OCI-LY1 (cell line): ENCODE measurements at regions not wholly inside any gene's neighbourhood (a gene's known extent, or its start where the extent isn't known, plus 50 kb on each side); places are given as distances from the start of the nearest gene placed in this dataset.

Experiments used
- H2AFZ ChIP-seq: fragments of 200-600 bp; sonication (generic), shearing (Covaris generic); 2 replicates; pipeline ENCODE4 v1.6.0; 2014; ENCODE audit warnings: antibody characterized with exemption, mild to moderate bottlenecking, low read length
- H3F3A ChIP-seq: fragments of 200-600 bp; sonication (generic), shearing (Covaris generic); 2 replicates; pipeline ENCODE4 v1.6.0; 2014; ENCODE audit warnings: mild to moderate bottlenecking, antibody characterized with exemption, low read length, moderate library complexity; ENCODE audit not compliant: insufficient read depth
- H3K27ac ChIP-seq: fragments of 200-600 bp; sonication (generic); 2 replicates; pipeline ENCODE4 v1.5.1; 2014; ENCODE audit warnings: low read length, mixed run types, mild to moderate bottlenecking, low read depth; ENCODE audit not compliant: poor library complexity, severe bottlenecking
- H3K27me3 ChIP-seq: fragments of 200-600 bp; sonication (generic); 2 replicates; pipeline ENCODE4 v1.6.0; 2014; ENCODE audit warnings: antibody characterized with exemption, mild to moderate bottlenecking, low read length, moderate library complexity; ENCODE audit not compliant: insufficient read depth
- H3K36me3 ChIP-seq: fragments of 200-600 bp; sonication (generic); 2 replicates; pipeline ENCODE4 v1.6.1; 2014; ENCODE audit warnings: mild to moderate bottlenecking, antibody characterized with exemption, low read length, moderate library complexity, mixed read lengths; ENCODE audit not compliant: insufficient read depth
- H3K4me1 ChIP-seq: fragments of 200-600 bp; sonication (generic); 2 replicates; pipeline ENCODE4 v1.5.1; 2014; ENCODE audit warnings: mild to moderate bottlenecking, low read length, moderate library complexity; ENCODE audit not compliant: insufficient read depth, severe bottlenecking
- H3K4me2 ChIP-seq: fragments of 200-600 bp; sonication (generic), shearing (Covaris generic); 2 replicates; pipeline ENCODE4 v1.6.1; 2014; ENCODE audit warnings: low read length
- H3K4me3 ChIP-seq: fragments of 200-600 bp; sonication (generic); 2 replicates; pipeline ENCODE4 v1.5.1; 2014; ENCODE audit warnings: low read length, low read depth, mild to moderate bottlenecking, mixed read lengths; ENCODE audit not compliant: poor library complexity, severe bottlenecking
- H3K79me2 ChIP-seq: fragments of 200-600 bp; shearing (Covaris generic); 2 replicates; pipeline ENCODE4 v1.6.1; 2016; ENCODE audit warnings: mixed run types, low read length, mixed read lengths; ENCODE audit not compliant: insufficient read depth
- H3K9ac ChIP-seq: fragments of 200-600 bp; sonication (generic), shearing (Covaris generic); 2 replicates; pipeline ENCODE4 v1.6.1; 2014; ENCODE audit warnings: mild to moderate bottlenecking, low read length, mixed read lengths
- H3K9me2 ChIP-seq: fragments of 200-600 bp; sonication (generic), shearing (Covaris generic); 2 replicates; pipeline ENCODE4 v1.6.1; 2014; ENCODE audit warnings: low read depth, mild to moderate bottlenecking, low read length, mixed read lengths
- H3K9me3 ChIP-seq: fragments of 200-600 bp; shearing (Covaris generic); 2 replicates; pipeline ENCODE4 v1.6.1; 2014; ENCODE audit warnings: low read length, mixed read lengths
- H4K20me1 ChIP-seq: fragments of 200-600 bp; sonication (generic), shearing (Covaris generic); 2 replicates; pipeline ENCODE4 v1.6.0; 2016; ENCODE audit warnings: mild to moderate bottlenecking, low read length; ENCODE audit not compliant: insufficient read depth
- CTCF ChIP-seq: fragments of 200-600 bp; sonication (generic), shearing (Covaris generic); IDR thresholded peaks from 2 replicates; pipeline ENCODE4 v1.5.1; 2017; ENCODE audit warnings: mild to moderate bottlenecking, antibody characterized with exemption, low read length, moderate library complexity, mixed read lengths
- EZH2 ChIP-seq: fragments of 200-600 bp; sonication (generic), shearing (Covaris generic); IDR thresholded peaks from 2 replicates; pipeline ENCODE4 v1.8.0; 2017; ENCODE audit warnings: borderline replicate concordance, mixed run types, mild to moderate bottlenecking, antibody characterized with exemption, low read length, moderate library complexity, mixed read lengths

GRCh38 chr7:156116514-156117215 is 304.4 kb upstream of the SHH start:
- Histone ChIP-seq H3K4me2 (no peak overlapping the region), H3K27me3 (peaks cover 7% of the 10 kb centered on the region; the same call in 1 of the 2 replicates), H3K9ac (no peak overlapping the region), H3K79me2 (no peaks in the 10 kb centered on the region), H3F3A (no peaks in the 10 kb centered on the region), H2AFZ (no peak overlapping the region), H4K20me1 (no peaks in the 10 kb centered on the region), H3K4me1 (no peaks in the 10 kb centered on the region), H3K27ac (no peak overlapping the region), H3K9me3 (no peaks in the 10 kb centered on the region), H3K4me3 (no peak overlapping the region), H3K9me2 (no peaks in the 10 kb centered on the region), H3K36me3 (no peaks in the 10 kb centered on the region)
- no peak for TF ChIP-seq EZH2
- TF ChIP-seq CTCF = no peak

GRCh38 chr7:156115582-156115981 is 303.3 kb upstream of the SHH start:
- Histone ChIP-seq H3K36me3 (no peaks in the 10 kb centered on the region), H3K27ac (no peak overlapping the region), H3K79me2 (no peaks in the 10 kb centered on the region), H3K9me3 (no peaks in the 10 kb centered on the region), H2AFZ (no peak overlapping the region), H3K27me3 (peaks cover 7% of the 10 kb centered on the region; the same call in 1 of the 2 replicates), H4K20me1 (no peaks in the 10 kb centered on the region), H3K9ac (no peak overlapping the region), H3K4me3 (no peak overlapping the region), H3K4me2 (no peak overlapping the region), H3K4me1 (no peaks in the 10 kb centered on the region), H3K9me2 (no peaks in the 10 kb centered on the region), H3F3A (no peaks in the 10 kb centered on the region)
- TF ChIP-seq CTCF = no peak
- TF ChIP-seq EZH2 = no peak

GRCh38 chr7:156113731-156114130 is 301.5 kb upstream of the SHH start:
- Histone ChIP-seq H3K9me2 (no peaks in the 10 kb centered on the region), H3K36me3 (no peaks in the 10 kb centered on the region), H3F3A (no peaks in the 10 kb centered on the region), H3K9me3 (no peaks in the 10 kb centered on the region), H3K4me1 (no peaks in the 10 kb centered on the region), H3K27ac (no peak overlapping the region), H3K27me3 (no peaks in the 10 kb centered on the region; the same call in 1 of the 2 replicates), H3K9ac (no peak overlapping the region), H4K20me1 (no peaks in the 10 kb centered on the region), H2AFZ (no peak overlapping the region), H3K4me2 (no peak overlapping the region), H3K4me3 (no peak overlapping the region), H3K79me2 (no peaks in the 10 kb centered on the region)
- TF ChIP-seq EZH2 (no peak), CTCF (no peak)
